Activated CD8-positive, alpha-beta T cell treated with anti-CD3 and anti-CD28 coated beads for 36 hours (primary cell): ENCODE measurements at regions not wholly inside any gene's neighbourhood (a gene's known extent, or its start where the extent isn't known, plus 50 kb on each side); places are given as distances from the start of the nearest gene placed in this dataset.

Source experiments
- ATAC-seq: fragments of 200-7000 bp; cut with Tn5 transposase; one replicate; pipeline ENCODE4 v1.10.0; 2021; ENCODE audit warnings: mild to moderate bottlenecking, moderate library complexity
- CTCF ChIA-PET: fragments of 350-600 bp; sonication (Branson Sonifier 250); formaldehyde crosslinking; loops from one replicate; lab custom pipeline; 2021; ENCODE audit warnings: antibody characterized with exemption; lab: Charles Lee
- POLR2A ChIA-PET: fragments of 350-600 bp; sonication (Branson Sonifier 250); formaldehyde crosslinking; loops from one replicate; lab custom pipeline; 2021; ENCODE audit warnings: antibody characterized with exemption; lab: Charles Lee
- DNase-seq: peaks from one replicate; pipeline ENCODE4 v3.0.0-alpha.2; 2020
- H3K27ac Mint-ChIP-seq: one replicate; pipeline ENCODE4 v1.8.0; 2021; ENCODE audit warnings: mild to moderate bottlenecking, mixed read lengths
- H3K27me3 Mint-ChIP-seq: one replicate; pipeline ENCODE4 v1.8.0; 2021; ENCODE audit warnings: mixed read lengths
- H3K36me3 Mint-ChIP-seq: one replicate; pipeline ENCODE4 v1.8.0; 2021; ENCODE audit warnings: low read depth, mixed read lengths
- H3K4me1 Mint-ChIP-seq: one replicate; pipeline ENCODE4 v1.8.0; 2021; ENCODE audit warnings: low read depth, mixed read lengths
- H3K4me3 Mint-ChIP-seq: one replicate; pipeline ENCODE4 v1.8.0; 2021; ENCODE audit warnings: mild to moderate bottlenecking, moderate library complexity, mixed read lengths
- H3K9me3 Mint-ChIP-seq: one replicate; pipeline ENCODE4 v1.8.0; 2021; ENCODE audit warnings: mixed read lengths
- CTCF ChIP-seq: fragments of 200-600 bp; IDR thresholded peaks from one replicate; pipeline ENCODE4 v1.8.0; 2022; ENCODE audit warnings: antibody characterized with exemption, mild to moderate bottlenecking
- intact Hi-C: fragments of 100-400 bp; cut with micrococcal nuclease; formaldehyde crosslinking; loops from one replicate; pipeline ENCODE4 v1.10.0; 2022

GRCh38 chr15:79682851-79683288 is 213.9 kb downstream of the MTHFS start:
- Mint-ChIP-seq H3K27ac (no peak overlapping the region), H3K9me3 (no peaks in the 10 kb centered on the region), H3K36me3 (no peaks in the 10 kb centered on the region), H3K4me3 (no peak overlapping the region), H3K4me1 (no peaks in the 10 kb centered on the region), H3K27me3 (peaks cover 19% of the 10 kb centered on the region)
- ATAC-seq, result no peak
- ChIA-PET POLR2A (no interaction called here), CTCF (no interaction called here)
- TF ChIP-seq CTCF, result no peak
- no peak for DNase-seq
- intact Hi-C loops, result no loop called here

- no peak overlapping the region for H3K27ac Mint-ChIP-seq
- ChIA-PET POLR2A (no interaction called here), CTCF (no interaction called here)
- ATAC-seq (no peak), DNase-seq (no peak)
- H3K9me3 Mint-ChIP-seq, result peaks cover 6% of the 10 kb centered on the region
- peaks cover 12% of the 10 kb centered on the region for H3K27me3 Mint-ChIP-seq
- no peak overlapping the region for H3K4me3 Mint-ChIP-seq
- intact Hi-C loops, result no loop called here
- no peak for TF ChIP-seq CTCF
- no peaks in the 10 kb centered on the region for H3K4me1 Mint-ChIP-seq
- H3K36me3 Mint-ChIP-seq, result no peaks in the 10 kb centered on the region
Measured at GRCh38 chr15:79689030-79689429, 207.8 kb downstream of the MTHFS start.

GRCh38 chr15:79700951-79701480 is 195.8 kb downstream of the MTHFS start:
- POLR2A ChIA-PET, result no interaction called here

GRCh38 chr15:79702621-79703020 is 194.2 kb downstream of the MTHFS start:
- H3K9me3 Mint-ChIP-seq, result no peaks in the 10 kb centered on the region
- no peak for ATAC-seq
- H3K27ac Mint-ChIP-seq, result no peak overlapping the region
- H3K4me3 Mint-ChIP-seq, result no peak overlapping the region
- CTCF ChIA-PET, result no interaction called here
- intact Hi-C loops, result no loop called here
- POLR2A ChIA-PET, result no interaction called here
- no peak for TF ChIP-seq CTCF
- no peaks in the 10 kb centered on the region for H3K36me3 Mint-ChIP-seq
- DNase-seq, result no peak
- no peaks in the 10 kb centered on the region for H3K4me1 Mint-ChIP-seq
- H3K27me3 Mint-ChIP-seq, result peaks cover 22% of the 10 kb centered on the region

More at GRCh38 chr15:79700951-79701480, 195.8 kb downstream of the MTHFS start:
- no peak overlapping the region for H3K4me3 Mint-ChIP-seq
- CTCF ChIA-PET, result no interaction called here
- no peaks in the 10 kb centered on the region for H3K4me1 Mint-ChIP-seq
- TF ChIP-seq CTCF, result no peak
- no peaks in the 10 kb centered on the region for H3K36me3 Mint-ChIP-seq
- no peak overlapping the region for H3K27ac Mint-ChIP-seq
- DNase-seq (no peak), ATAC-seq (no peak)
- intact Hi-C loops, result no loop called here
- no peaks in the 10 kb centered on the region for H3K9me3 Mint-ChIP-seq
- peaks cover 12% of the 10 kb centered on the region for H3K27me3 Mint-ChIP-seq

GRCh38 chr15:79721256-79721655 is 175.6 kb downstream of the MTHFS start:
- Mint-ChIP-seq H3K27ac (no peak overlapping the region), H3K27me3 (peaks cover 9% of the 10 kb centered on the region), H3K4me1 (no peaks in the 10 kb centered on the region), H3K36me3 (no peaks in the 10 kb centered on the region), H3K4me3 (no peak overlapping the region), H3K9me3 (no peaks in the 10 kb centered on the region)
- CTCF ChIA-PET, result no interaction called here
- DNase-seq, result no peak
- POLR2A ChIA-PET, result no interaction called here
- intact Hi-C loops, result no loop called here
- ATAC-seq, result no peak
- no peak for TF ChIP-seq CTCF
